HG02798 (cell line): ENCODE measurements at regions not wholly inside any gene's neighbourhood (a gene's known extent, or its start where the extent isn't known, plus 50 kb on each side); places are given as distances from the start of the nearest gene placed in this dataset.

Experiments
- ATAC-seq: cut with Tn5 transposase; IDR thresholded peaks from one replicate; pipeline ENCODE4 v1.9.1; 2021; ENCODE audit warnings: mild to moderate bottlenecking; ENCODE audit not compliant: unreplicated experiment, poor library complexity

- ATAC-seq = no peak
These were observed 320.7 kb upstream of the CLNK start for GRCh38 chr4:11005300-11005699.

GRCh38 chr4:11004818-11005217, 320.2 kb upstream of the CLNK start:
- ATAC-seq = no peak

GRCh38 chr4:11002961-11003360, 318.4 kb upstream of the CLNK start:
- no peak for ATAC-seq

GRCh38 chr4:10998846-10999245, 314.3 kb upstream of the CLNK start:
- ATAC-seq = no peak

GRCh38 chr4:10984815-10985214, 300.2 kb upstream of the CLNK start:
- no peak for ATAC-seq

- ATAC-seq = no peak
These were observed 299.5 kb upstream of the CLNK start for GRCh38 chr4:10983885-10984640.

- ATAC-seq = peak; percentile 46
These were observed 298.7 kb upstream of the CLNK start for GRCh38 chr4:10983268-10983667.

GRCh38 chr4:10982305-10982704, 297.7 kb upstream of the CLNK start:
- no peak for ATAC-seq

- no peak for ATAC-seq
These were observed 297.0 kb upstream of the CLNK start for GRCh38 chr4:10981576-10981975.

GRCh38 chr4:10981096-10981495, 296.5 kb upstream of the CLNK start:
- ATAC-seq = no peak

GRCh38 chr4:10979032-10979431, 294.5 kb upstream of the CLNK start:
- ATAC-seq = no peak

GRCh38 chr4:10977534-10977933, 293.0 kb upstream of the CLNK start:
- peak; percentile 78 for ATAC-seq

- ATAC-seq = no peak
These were observed 289.8 kb upstream of the CLNK start for GRCh38 chr4:10974371-10974770.

GRCh38 chr4:10973686-10974085, 289.1 kb upstream of the CLNK start:
- ATAC-seq = no peak

- no peak for ATAC-seq
These were observed 287.3 kb upstream of the CLNK start for GRCh38 chr4:10971800-10972401.

- no peak for ATAC-seq
These were observed 280.6 kb upstream of the CLNK start for GRCh38 chr4:10965196-10965595.

GRCh38 chr4:10963958-10964703, 279.6 kb upstream of the CLNK start:
- ATAC-seq = no peak

- no peak for ATAC-seq
These were observed 278.7 kb upstream of the CLNK start for GRCh38 chr4:10963241-10963640.

- no peak for ATAC-seq
These were observed 277.7 kb upstream of the CLNK start for GRCh38 chr4:10962246-10962645.

- no peak for ATAC-seq
These were observed 275.8 kb upstream of the CLNK start for GRCh38 chr4:10960389-10960788.

GRCh38 chr4:10959586-10959985, 275.0 kb upstream of the CLNK start:
- ATAC-seq = no peak
